HuH-7 (cell line): ENCODE measurements at regions not wholly inside any gene's neighbourhood (a gene's known extent, or its start where the extent isn't known, plus 50 kb on each side); places are given as distances from the start of the nearest gene placed in this dataset.

Experiments
- DNase-seq: peaks from one replicate; pipeline ENCODE4 v3.0.0; 2011; ENCODE audit warnings: low spot score

- DNase-seq: no peak
Measured at GRCh38 chr20:63086421-63087235, 79.9 kb upstream of the BHLHE23 start.

- no peak for DNase-seq
Measured at GRCh38 chr20:63085151-63085861, 78.5 kb upstream of the BHLHE23 start.

GRCh38 chr20:63084563-63084927 is 77.8 kb upstream of the BHLHE23 start:
- no peak for DNase-seq

GRCh38 chr20:63083831-63084562 is 77.2 kb upstream of the BHLHE23 start:
- no peak for DNase-seq

GRCh38 chr20:63082939-63083735 is 76.4 kb upstream of the BHLHE23 start:
- DNase-seq: no peak

GRCh38 chr20:63082308-63082938 is 75.7 kb upstream of the BHLHE23 start:
- DNase-seq: peak; percentile 91

- no peak for DNase-seq
Measured at GRCh38 chr20:63081831-63082230, 75.1 kb upstream of the BHLHE23 start.

GRCh38 chr20:63081351-63081750 is 74.6 kb upstream of the BHLHE23 start:
- DNase-seq: no peak

GRCh38 chr20:63080811-63081210 is 74.0 kb upstream of the BHLHE23 start:
- no peak for DNase-seq

- no peak for DNase-seq
Measured at GRCh38 chr20:63080411-63080810, 73.6 kb upstream of the BHLHE23 start.

- DNase-seq: no peak
Measured at GRCh38 chr20:63079971-63080370, 73.2 kb upstream of the BHLHE23 start.

- no peak for DNase-seq
Measured at GRCh38 chr20:63077705-63078104, 70.9 kb upstream of the BHLHE23 start.

GRCh38 chr20:63076421-63076820 is 69.7 kb upstream of the BHLHE23 start:
- no peak for DNase-seq

- DNase-seq: no peak
Measured at GRCh38 chr20:63074631-63075030, 67.9 kb upstream of the BHLHE23 start.

- DNase-seq: no peak
Measured at GRCh38 chr20:63074182-63074581, 67.4 kb upstream of the BHLHE23 start.

GRCh38 chr20:63073738-63074065 is 66.9 kb upstream of the BHLHE23 start:
- no peak for DNase-seq

GRCh38 chr20:63072991-63073737 is 66.4 kb upstream of the BHLHE23 start:
- no peak for DNase-seq

GRCh38 chr20:63072231-63072791 is 65.5 kb upstream of the BHLHE23 start:
- no peak for DNase-seq

- no peak for DNase-seq
Measured at GRCh38 chr20:63071541-63072181, 64.9 kb upstream of the BHLHE23 start.
